Tongue (tissue), 1 donor: ENCODE measurements at regions not wholly inside any gene's neighbourhood (a gene's known extent, or its start where the extent isn't known, plus 50 kb on each side); places are given as distances from the start of the nearest gene placed in this dataset.
"Not testable (repeated sequence)": the region's sequence is repeated elsewhere in the genome, so short reads cannot be mapped to it uniquely, and the experiment has no call there.

ENCODE experiments used
- DNase-seq: peaks from one replicate; pipeline ENCODE4 v3.0.0-alpha.2; 2015

DNA sequence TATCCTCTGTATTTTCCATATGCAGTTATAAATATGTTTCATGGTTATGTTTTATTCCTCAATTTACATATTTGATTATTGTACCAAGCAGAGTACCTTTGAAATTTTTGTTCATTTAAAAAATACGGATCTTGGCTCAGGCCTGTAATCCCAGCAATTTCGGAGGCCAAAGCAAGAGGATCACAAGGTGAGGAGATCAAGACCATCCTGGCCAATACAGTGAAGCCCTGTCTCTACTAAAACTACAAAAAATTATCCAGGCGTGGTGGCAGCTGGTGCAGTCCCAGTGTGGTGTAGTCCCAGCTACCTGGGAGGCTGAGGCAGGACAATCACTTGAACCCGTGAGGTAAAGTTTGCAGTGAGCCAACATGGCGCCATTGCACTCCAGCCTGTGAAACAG lies 251.2 kb upstream of the TPTE start:
- DNase-seq = peak; percentile 27

DNA sequence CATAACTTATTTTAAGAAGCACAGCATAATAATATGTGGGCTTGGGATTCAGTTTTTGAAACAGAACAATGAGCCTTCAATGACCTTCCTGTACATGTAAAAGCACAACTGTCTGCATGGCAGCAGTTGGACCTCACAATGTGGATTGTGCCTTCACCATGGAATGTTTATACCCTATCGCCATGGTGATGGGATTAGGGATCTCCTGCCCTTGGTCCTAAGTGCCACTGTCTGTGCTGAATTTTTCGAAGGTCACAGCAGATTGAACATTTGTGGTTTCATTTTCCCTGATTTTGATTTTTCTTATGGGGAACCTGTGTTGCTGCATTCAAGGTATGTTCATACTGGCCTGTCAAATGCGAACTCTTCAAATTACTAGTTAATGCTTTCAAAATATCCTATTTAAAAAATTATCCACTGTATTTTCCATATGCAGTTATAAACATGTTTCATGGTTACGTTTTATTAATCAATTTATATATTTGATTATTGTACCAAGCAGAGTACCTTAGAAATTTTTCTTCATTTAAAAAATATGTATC lies 249.6 kb upstream of the TPTE start:
- not testable (repeated sequence) for DNase-seq

DNA sequence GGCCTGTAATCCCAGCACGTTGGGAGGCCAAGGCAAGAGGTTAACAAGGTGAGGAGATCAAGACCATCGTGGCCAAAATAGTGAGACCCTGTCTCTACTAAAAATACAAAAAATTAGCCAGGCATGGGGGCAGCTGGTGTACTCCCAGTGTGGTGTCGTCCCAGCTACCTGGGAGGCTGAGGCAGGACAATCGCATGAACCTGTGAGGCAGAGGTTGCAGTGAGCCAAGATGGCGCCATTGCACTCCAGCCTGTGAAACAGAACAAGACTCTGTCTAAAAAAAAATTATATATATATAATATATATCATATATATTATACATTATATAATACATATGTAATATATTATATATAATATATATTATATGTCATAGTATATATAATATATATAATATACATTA lies 249.2 kb upstream of the TPTE start:
- peak; percentile 7 for DNase-seq

GRCh38 chr21:10273196-10273595 lies 248.2 kb upstream of the TPTE start:
- DNase-seq = no peak

DNA sequence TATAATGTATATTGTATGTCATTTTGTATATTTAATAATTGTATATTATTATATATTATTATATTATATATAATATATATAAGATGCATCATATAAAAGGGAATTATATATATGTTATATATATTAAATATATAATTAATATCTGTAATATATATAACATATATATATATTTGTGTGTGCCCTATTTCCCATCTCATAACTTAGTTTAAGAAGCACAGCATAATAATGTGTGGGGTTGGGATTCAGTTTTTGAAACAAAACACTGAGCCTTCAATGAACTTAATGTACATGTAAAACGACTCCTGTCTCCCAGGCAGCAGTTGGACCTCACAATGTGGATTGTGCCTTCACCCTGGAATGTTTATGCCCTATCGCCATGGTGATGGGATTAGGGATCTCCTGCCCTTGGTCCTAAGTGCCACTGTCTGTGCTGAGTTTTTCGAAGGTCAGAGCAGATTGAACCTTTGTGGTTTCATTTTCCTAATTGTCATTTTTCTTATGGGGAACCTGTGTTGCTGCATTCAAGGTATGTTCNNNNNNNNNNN lies 247.5 kb upstream of the TPTE start:
- not testable (repeated sequence) for DNase-seq
